K562 (cell line): ENCODE measurements at regions not wholly inside any gene's neighbourhood (a gene's known extent, or its start where the extent isn't known, plus 50 kb on each side); places are given as distances from the start of the nearest gene placed in this dataset.

ENCODE experiments used
- EGR1 ChIP-seq: fragments of 450-650 bp; conservative IDR thresholded peaks from 2 replicates; pipeline ENCODE4 v1.6.1; 2017; ENCODE audit warnings: mild to moderate bottlenecking
- GMEB1 ChIP-seq: fragments of 250-450 bp; sonication (Bioruptor Pico); IDR thresholded peaks from 2 replicates; pipeline ENCODE4 v1.4.0; 2020; ENCODE audit warnings: mild to moderate bottlenecking
- HLTF ChIP-seq: fragments of 450-650 bp; IDR thresholded peaks from 2 replicates; pipeline ENCODE4 v1.6.1; 2016
- MAX ChIP-seq: sonication (generic); formaldehyde crosslinking; IDR thresholded peaks from 2 replicates; pipeline ENCODE4 v1.9.0; 2022; ENCODE audit warnings: mild to moderate bottlenecking, missing genetic modification reagents
- MTA2 ChIP-seq: fragments of 450-650 bp; IDR thresholded peaks from 2 replicates; pipeline ENCODE4 v1.6.1; 2016; ENCODE audit warnings: low read depth
- NFE2L1 ChIP-seq: fragments of 450-650 bp; IDR thresholded peaks from 2 replicates; pipeline ENCODE4 v1.6.1; 2016; ENCODE audit warnings: missing genetic modification characterization, low read depth, mild to moderate bottlenecking, missing compliant biosample characterization, moderate library complexity, borderline replicate concordance
- PHF8 ChIP-seq: fragments of 200-600 bp; sonication (generic); IDR thresholded peaks from 2 replicates; pipeline ENCODE4 v1.6.1; 2012; ENCODE audit warnings: mixed run types, mild to moderate bottlenecking, inconsistent platforms, low read length, moderate library complexity, borderline replicate concordance
- PRDM10 ChIP-seq: fragments of 450-650 bp; IDR thresholded peaks from 2 replicates; pipeline ENCODE4 v1.6.1; 2018; ENCODE audit not compliant: partially characterized antibody
- RBM22 ChIP-seq: fragments of 200-400 bp; formaldehyde crosslinking; IDR thresholded peaks from 2 replicates; pipeline ENCODE4 v1.6.1; 2018; ENCODE audit warnings: low read length, low read depth; ENCODE audit not compliant: poor library complexity, severe bottlenecking
- RNF219 ChIP-seq: fragments of 250-450 bp; sonication (Bioruptor Pico); IDR thresholded peaks from 2 replicates; pipeline ENCODE4 v1.5.0; 2022; ENCODE audit warnings: mild to moderate bottlenecking
- RUNX1 ChIP-seq: sonication (generic); IDR thresholded peaks from 2 replicates; pipeline ENCODE4 v1.6.1; 2016; ENCODE audit warnings: antibody characterized with exemption, low read depth
- TOE1 ChIP-seq, 2 experiments: fragments of 450-650 bp in 1 of 2; sonication (generic) in 1 of 2; formaldehyde crosslinking in 1 of 2; IDR thresholded peaks; 2 replicates each; pipeline versions ENCODE4 v1.7.1 to v1.8.0; 2016 to 2022; ENCODE audit warnings: borderline replicate concordance in 2 of 2, mild to moderate bottlenecking in 2 of 2, antibody characterized with exemption in 1 of 2, inconsistent platforms in 1 of 2, low read depth in 1 of 2, missing genetic modification reagents in 1 of 2, moderate library complexity in 1 of 2
- XRCC5 ChIP-seq: fragments of 200-400 bp; formaldehyde crosslinking; IDR thresholded peaks from 2 replicates; pipeline ENCODE4 v1.6.1; 2017; ENCODE audit warnings: low read depth, mild to moderate bottlenecking, low read length
- ZNF263 ChIP-seq: sonication (generic); formaldehyde crosslinking; IDR thresholded peaks from 2 replicates; pipeline ENCODE4 v1.8.0; 2022; ENCODE audit warnings: mild to moderate bottlenecking, missing genetic modification reagents, borderline replicate concordance
- ZNF324 ChIP-seq: fragments of 250-450 bp; sonication (Bioruptor Pico); IDR thresholded peaks from 2 replicates; pipeline ENCODE4 v1.4.0; 2020; ENCODE audit warnings: mild to moderate bottlenecking
- ZNF354B ChIP-seq: fragments of 250-450 bp; sonication (Bioruptor Pico); IDR thresholded peaks from 2 replicates; pipeline ENCODE4 v1.4.0; 2020
- ZNF449 ChIP-seq: fragments of 250-450 bp; sonication (Bioruptor Pico); IDR thresholded peaks from 2 replicates; pipeline ENCODE4 v1.8.0; 2022; ENCODE audit warnings: moderate library complexity, mild to moderate bottlenecking, inconsistent platforms

- TF ChIP-seq MTA2 (no peak), RBM22 (no peak), NFE2L1 (tag) (no peak), ZNF324 (no peak), EGR1 (peak; percentile 70), PHF8 (peak; percentile 28; the same call in 1 of the 2 replicates), RNF219 (CRISPR knock-in tag) (no peak), MAX (CRISPR knock-in tag) (peak; percentile 57; the same call in 1 of the 2 replicates), ZNF449 (CRISPR knock-in tag) (peak; percentile 84), ZNF263 (CRISPR knock-in tag) (no peak; the same call in 1 of the 2 replicates), GMEB1 (CRISPR knock-in tag) (peak; percentile 37; the same call in 1 of the 2 replicates), TOE1 (IDR thresholded peaks at IDR 0.05; ENCODE audit: borderline replicate concordance) (peak; percentile 52; the same call in 1 of the 2 replicates), TOE1 (CRISPR knock-in tag; IDR thresholded peaks at IDR 0.05; ENCODE audit: borderline replicate concordance, low read depth) (no peak), HLTF (no peak), ZNF354B (CRISPR knock-in tag) (0 out of 2 replicates have a peak, but pooled peaks have one; percentile 54), PRDM10 (peak; percentile 70), XRCC5 (no peak), RUNX1 (peak; percentile 9; the same call in 1 of the 2 replicates)
Measured at GRCh38 chr1:109821831-109822745, 58.4 kb upstream of the EPS8L3 start (continued).
